Heart right ventricle (tissue), 16 donors: ENCODE measurements at regions not wholly inside any gene's neighbourhood (a gene's known extent, or its start where the extent isn't known, plus 50 kb on each side); places are given as distances from the start of the nearest gene placed in this dataset.

ENCODE experiments used
- ATAC-seq, 8 donors: fragments of 200-7000 bp; cut with Tn5 transposase; one replicate each; pipeline ENCODE4 v1.9.1; 2020; ENCODE audit warnings: mild to moderate bottlenecking in 8 of 8, moderate library complexity in 8 of 8, moderate number of reproducible peaks in 1 of 8
- DNase-seq, 2 donors: peaks; one replicate each; pipeline ENCODE4 v3.0.0-alpha.2; 2020
- H3K27ac ChIP-seq, 10 donors: fragments of 200-600 bp; sonication (generic) in 2 of 10; one replicate each; pipeline versions ENCODE4 v1.5.0 to v1.8.0; 2020 to 2022; ENCODE audit warnings: mild to moderate bottlenecking in 3 of 10
- H3K27me3 ChIP-seq, 7 donors: fragments of 200-600 bp; one replicate each; pipeline ENCODE4 v1.8.0; 2021 to 2022; ENCODE audit warnings: mild to moderate bottlenecking in 2 of 7
- H3K36me3 ChIP-seq, 9 donors: fragments of 200-600 bp; sonication (generic) in 1 of 9; one replicate each; pipeline versions ENCODE4 v1.5.0 to v1.8.0; 2020 to 2022; ENCODE audit warnings: mild to moderate bottlenecking in 2 of 9
- H3K4me1 ChIP-seq, 9 donors: fragments of 200-600 bp; sonication (generic) in 1 of 9; one replicate each; pipeline versions ENCODE4 v1.5.0 to v1.8.0; 2020 to 2022; ENCODE audit warnings: mild to moderate bottlenecking in 4 of 9
- H3K4me3 ChIP-seq, 10 donors: fragments of 200-600 bp; sonication (generic) in 2 of 10; one replicate each; pipeline versions ENCODE4 v1.5.0 to v1.8.0; 2020 to 2022; ENCODE audit warnings: mild to moderate bottlenecking in 7 of 10, moderate library complexity in 2 of 10
- H3K9me3 ChIP-seq, 11 donors: fragments of 200-600 bp in 10 of 11; sonication (generic) in 2 of 11; one replicate each; pipeline versions ENCODE4 v1.5.0 to v1.8.0; 2013 to 2022; ENCODE audit warnings: mild to moderate bottlenecking in 2 of 11, control low read depth in 1 of 11, moderate library complexity in 1 of 11
- WGBS, 2 donors: extraction: QIAGEN DNeasy Blood & Tissue Kit; methylation state at CpG; one replicate each; pipeline ENCODE4 v1.1.7; 2013; ENCODE audit warnings: inconsistent platforms in 1 of 2; 5-methylcytosine and 5-hydroxymethylcytosine counted together
- intact Hi-C, 10 donors: fragments of 100-400 bp; cut with DNase I; formaldehyde crosslinking; loops; one replicate each; pipeline versions ENCODE4 v1.11.1 to v1.14.2; 2022
- TF ChIP-seq, protein P1 (sequence below), 9 donors: fragments of 200-600 bp; sonication (generic) in 2 of 9; IDR thresholded peaks; one replicate each; pipeline versions ENCODE4 v1.5.0 to v1.8.0; 2021 to 2022; ENCODE audit warnings: antibody characterized with exemption in 9 of 9, mild to moderate bottlenecking in 5 of 9, moderate library complexity in 1 of 9
- donor health status: Arrhythmogenic right ventricular cardiomyopathy.
- donor health status: ischemic (EF 13 %, LVEDD 7.1; RV severe dilation, severe dysfunction).
- donor health status: healthy with polysubstance abuse.
- donor health status: DM: no; HTN: yes; CAD: no.
- donor health status: DM: no; HTN: no; CAD: no.
- donor health status: ischemic (EF 25% LVEDD 6.9; RV normal size, moderate dysfunction).
- donor health status: ischemic (EF 25% LVEDD 5.7; RV mildly dilated, moderate dysfunction).
- donor health status: healthy.
- donor health status: DM: yes; HTN: yes; CAD: no.
- donor health status: Ischemic cardiomyopathy.
- donor health status: ischemic (EF 35%, LVEDD 5.7; RV mildly dilated, moderate dysfunction).
- donor health status: nonischemic (EF 11% LVEDD 7.7; RV severe dilation, severe dysfunction).
- donor health status: DM: yes; HTN: yes; CAD: no.
- donor health status: PGD.
- donor health status: ischemic (EF 29% LVEDD 5.4; RV normal size, mild dysfunction).
- donor health status: nonischemic (EF 23%, LVEDD 6.1; RV moderate dilation, normal function).

DNA sequence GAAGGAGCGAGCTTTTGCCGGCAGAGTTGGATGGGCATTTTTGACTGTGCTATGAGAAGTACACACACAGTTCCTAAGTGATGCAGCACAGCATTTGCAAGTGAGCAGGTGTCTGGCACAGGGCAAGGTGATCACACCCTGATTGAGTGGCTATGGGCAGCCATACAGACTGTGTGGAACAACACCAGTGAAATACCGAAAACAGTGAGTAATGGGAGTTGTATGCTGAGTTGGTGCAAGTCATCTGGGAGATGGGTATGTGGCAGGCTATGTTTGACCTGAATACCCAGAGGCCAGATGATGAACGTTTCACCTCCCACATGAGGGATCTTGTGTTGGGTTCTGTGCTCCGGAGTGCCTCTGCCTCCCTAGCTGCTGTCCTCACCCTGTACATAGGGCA lies 53.5 kb upstream of the TIPARP start:
- H3K9me3 ChIP-seq = no peaks in the 10 kb centered on the region
- TF ChIP-seq, protein P1, sequence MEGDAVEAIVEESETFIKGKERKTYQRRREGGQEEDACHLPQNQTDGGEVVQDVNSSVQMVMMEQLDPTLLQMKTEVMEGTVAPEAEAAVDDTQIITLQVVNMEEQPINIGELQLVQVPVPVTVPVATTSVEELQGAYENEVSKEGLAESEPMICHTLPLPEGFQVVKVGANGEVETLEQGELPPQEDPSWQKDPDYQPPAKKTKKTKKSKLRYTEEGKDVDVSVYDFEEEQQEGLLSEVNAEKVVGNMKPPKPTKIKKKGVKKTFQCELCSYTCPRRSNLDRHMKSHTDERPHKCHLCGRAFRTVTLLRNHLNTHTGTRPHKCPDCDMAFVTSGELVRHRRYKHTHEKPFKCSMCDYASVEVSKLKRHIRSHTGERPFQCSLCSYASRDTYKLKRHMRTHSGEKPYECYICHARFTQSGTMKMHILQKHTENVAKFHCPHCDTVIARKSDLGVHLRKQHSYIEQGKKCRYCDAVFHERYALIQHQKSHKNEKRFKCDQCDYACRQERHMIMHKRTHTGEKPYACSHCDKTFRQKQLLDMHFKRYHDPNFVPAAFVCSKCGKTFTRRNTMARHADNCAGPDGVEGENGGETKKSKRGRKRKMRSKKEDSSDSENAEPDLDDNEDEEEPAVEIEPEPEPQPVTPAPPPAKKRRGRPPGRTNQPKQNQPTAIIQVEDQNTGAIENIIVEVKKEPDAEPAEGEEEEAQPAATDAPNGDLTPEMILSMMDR (IDR thresholded peaks at IDR 0.05) = no peak
- no peaks in the 10 kb centered on the region for H3K36me3 ChIP-seq
- 91 to 92% methylated on average over 5 of the region's 5 CpGs for WGBS, 2 donors
- ATAC-seq = no peak
- no peak overlapping the region for H3K4me3 ChIP-seq
- intact Hi-C loops = no loop called here
- DNase-seq = no peak
- H3K4me1 ChIP-seq = peaks cover 0 to 3% (median 0%) of the 10 kb centered on the region in 9 donors
- no peaks in the 10 kb centered on the region for H3K27me3 ChIP-seq
- no peak overlapping the region for H3K27ac ChIP-seq

DNA sequence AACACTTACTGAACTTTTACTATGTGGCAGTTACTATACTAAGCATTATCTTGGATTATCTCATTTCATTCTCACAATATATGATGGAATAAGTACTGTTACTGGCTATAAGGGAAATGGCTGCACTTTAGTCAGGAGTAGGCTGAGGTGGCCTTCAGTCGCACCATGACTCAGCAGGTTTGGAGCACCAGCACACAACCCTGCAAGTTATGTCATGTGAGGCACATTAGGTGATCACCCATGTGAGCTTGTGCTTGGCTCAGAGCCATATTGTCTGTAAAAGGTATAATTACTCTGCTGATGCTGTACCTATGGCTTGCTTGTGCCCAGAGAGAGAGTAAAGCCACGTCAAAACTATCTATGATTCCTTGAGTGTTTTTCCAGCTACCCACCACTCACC lies 54.1 kb upstream of the TIPARP start:
- Histone ChIP-seq H3K36me3 (no peaks in the 10 kb centered on the region), H3K4me1 (peaks cover 0 to 7% (median 0%) of the 10 kb centered on the region in 9 donors), H3K4me3 (no peak overlapping the region), H3K9me3 (no peaks in the 10 kb centered on the region), H3K27ac (no peak overlapping the region), H3K27me3 (no peaks in the 10 kb centered on the region)
- WGBS, 2 donors = 77 to 91% methylated on average over 2 of the region's 2 CpGs
- intact Hi-C loops = no loop called here
- no peak for DNase-seq
- TF ChIP-seq, protein P1 (IDR thresholded peaks at IDR 0.05) = no peak
- ATAC-seq = no peak

DNA sequence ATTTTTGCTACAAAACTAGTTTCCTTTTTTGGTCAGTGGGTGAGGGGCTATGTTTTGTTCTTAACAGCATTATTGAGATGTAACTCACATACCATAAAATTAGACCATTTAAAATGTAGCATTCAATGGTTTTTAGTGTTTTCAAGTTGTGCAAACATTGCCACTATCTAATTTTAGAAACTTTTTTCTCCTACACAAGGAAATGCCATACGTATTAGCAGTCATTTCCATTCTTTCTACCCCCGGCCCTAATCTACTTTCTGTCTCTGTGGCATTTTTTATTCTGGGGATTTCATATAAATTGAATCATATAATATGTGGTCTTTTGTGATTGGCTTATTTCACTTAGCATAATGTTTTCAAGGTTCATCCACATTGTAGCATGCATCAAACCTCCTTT lies 55.0 kb upstream of the TIPARP start:
- ATAC-seq (no peak), DNase-seq (no peak)
- TF ChIP-seq, protein P1 (IDR thresholded peaks at IDR 0.05) = no peak
- Histone ChIP-seq H3K4me3 (no peak overlapping the region), H3K27me3 (no peaks in the 10 kb centered on the region), H3K9me3 (no peaks in the 10 kb centered on the region), H3K36me3 (no peaks in the 10 kb centered on the region), H3K4me1 (peaks cover 0 to 7% (median 0%) of the 10 kb centered on the region in 9 donors), H3K27ac (no peak overlapping the region)
- 50 to 69% methylated on average over 2 of the region's 2 CpGs for WGBS, 2 donors
- intact Hi-C loops = no loop called here

DNA sequence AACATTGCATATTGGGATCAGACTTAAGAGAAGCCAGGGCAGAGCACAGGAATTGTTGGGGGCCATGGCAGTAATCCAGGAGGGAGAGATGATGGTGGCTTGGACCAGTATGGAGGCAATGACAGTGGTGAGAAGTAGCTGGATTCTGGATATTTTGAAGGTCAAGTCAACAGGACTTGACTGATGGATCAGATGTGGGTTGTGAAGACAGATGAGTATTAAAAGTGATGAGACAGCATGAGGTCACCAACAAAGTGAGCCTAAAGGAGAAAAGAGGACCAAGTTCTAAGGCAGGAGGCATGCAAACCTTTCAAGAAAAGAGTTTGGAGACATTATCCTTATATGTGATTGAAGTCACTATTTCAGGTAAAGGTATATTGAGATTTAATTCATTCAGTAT lies 56.6 kb upstream of the TIPARP start:
- ATAC-seq = no peak
- H3K27ac ChIP-seq = no peak overlapping the region
- no peak overlapping the region for H3K4me3 ChIP-seq
- H3K9me3 ChIP-seq = no peaks in the 10 kb centered on the region
- TF ChIP-seq, protein P1 (IDR thresholded peaks at IDR 0.05) = no peak
- H3K36me3 ChIP-seq = no peaks in the 10 kb centered on the region
- DNase-seq = no peak
- intact Hi-C loops = no loop called here
- H3K27me3 ChIP-seq = no peaks in the 10 kb centered on the region
- peaks cover 0 to 7% (median 0%) of the 10 kb centered on the region in 9 donors for H3K4me1 ChIP-seq

DNA sequence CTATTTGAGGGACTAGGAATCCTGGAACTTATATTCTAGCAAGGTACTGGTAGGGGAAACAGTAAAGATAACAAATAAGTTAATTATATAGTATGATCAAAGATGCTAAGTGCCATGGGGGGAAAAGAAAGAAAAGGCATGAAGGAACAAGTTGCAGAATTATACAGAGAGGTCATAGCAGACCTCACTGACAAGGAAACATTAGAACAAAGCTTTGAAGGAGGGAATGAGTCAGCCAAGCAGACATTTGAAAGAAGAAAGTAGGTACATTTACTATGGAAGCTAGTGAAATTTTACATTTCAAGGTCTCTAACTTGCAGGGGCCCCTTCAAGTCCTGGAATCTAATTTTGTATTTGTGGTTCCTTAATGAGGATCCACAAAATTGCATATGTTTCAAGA lies 57.2 kb upstream of the TIPARP start:
- Histone ChIP-seq H3K27me3 (no peaks in the 10 kb centered on the region), H3K36me3 (no peaks in the 10 kb centered on the region), H3K4me1 (peaks cover 0 to 7% (median 0%) of the 10 kb centered on the region in 9 donors), H3K9me3 (no peaks in the 10 kb centered on the region), H3K27ac (no peak overlapping the region), H3K4me3 (no peak overlapping the region)
- intact Hi-C loops = no loop called here
- no peak for DNase-seq
- TF ChIP-seq, protein P1 (IDR thresholded peaks at IDR 0.05) = no peak
- no peak for ATAC-seq
